PC-9 (cell line): ENCODE measurements at regions not wholly inside any gene's neighbourhood (a gene's known extent, or its start where the extent isn't known, plus 50 kb on each side); places are given as distances from the start of the nearest gene placed in this dataset.

Experiments used
- CTCF ChIP-seq: fragments of 200-600 bp; sonication (generic); conservative IDR thresholded peaks from 2 replicates; pipeline ENCODE4 v1.6.1; 2017; ENCODE audit warnings: mixed run types, antibody characterized with exemption, mild to moderate bottlenecking, moderate library complexity
- EZH2 ChIP-seq: fragments of 200-600 bp; sonication (generic); IDR thresholded peaks from 2 replicates; pipeline ENCODE4 v1.8.0; 2017; ENCODE audit warnings: antibody characterized with exemption, low read depth

GRCh38 chr11:87440076-87440770, 402.5 kb downstream of the TMEM135 start:
- no peak for TF ChIP-seq CTCF
- no peak for TF ChIP-seq EZH2
